GM12891 (cell line): ENCODE measurements at regions not wholly inside any gene's neighbourhood (a gene's known extent, or its start where the extent isn't known, plus 50 kb on each side); places are given as distances from the start of the nearest gene placed in this dataset.

Source experiments
- PAX5 ChIP-seq: IDR thresholded peaks from 2 replicates; pipeline ENCODE4 v1.6.1; 2011; ENCODE audit warnings: low read length, moderate library complexity, mild to moderate bottlenecking; ENCODE audit not compliant: insufficient read depth, severe bottlenecking
- POLR2A ChIP-seq: IDR thresholded peaks from 2 replicates; pipeline ENCODE4 v1.6.1; 2011; ENCODE audit warnings: low read depth, low read length, control low read depth
- POLR2AphosphoS5 ChIP-seq: IDR thresholded peaks from 2 replicates; pipeline ENCODE4 v1.6.1; 2011; ENCODE audit warnings: low read depth, low read length, control low read depth
- TAF1 ChIP-seq: IDR thresholded peaks from 2 replicates; pipeline ENCODE4 v1.6.1; 2011; ENCODE audit warnings: low read depth, low read length, control low read depth

DNA sequence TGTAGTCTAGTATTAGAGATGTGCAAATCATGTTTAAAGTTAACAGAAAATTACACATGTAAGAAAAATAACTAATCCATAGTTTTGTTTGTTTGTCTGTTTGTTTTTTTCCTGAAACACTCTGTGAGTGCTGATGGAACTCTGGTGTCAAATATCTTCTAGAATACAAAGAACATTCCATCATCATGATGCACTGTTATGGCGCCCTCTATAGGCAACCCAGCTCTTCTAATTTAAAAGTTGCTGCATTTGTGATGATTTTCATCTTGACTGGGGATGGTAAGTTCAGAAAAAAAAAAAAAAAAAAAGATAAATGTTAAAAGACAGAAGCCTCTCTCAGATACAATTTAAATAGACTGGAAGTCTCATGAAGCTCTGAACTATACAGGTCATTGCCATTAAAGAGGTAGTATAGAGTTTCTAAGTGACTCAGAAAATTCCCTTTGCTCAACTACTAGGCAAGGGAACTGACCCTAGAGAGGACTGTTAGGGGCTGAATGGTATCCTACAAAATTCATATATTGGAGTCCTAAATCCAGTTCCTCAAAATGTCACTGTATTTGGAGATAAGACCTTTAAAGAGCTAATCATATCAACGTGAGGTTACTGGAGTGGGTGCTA lies 597.2 kb upstream of the ANO3 start:
- TF ChIP-seq TAF1 (no peak), POLR2AphosphoS5 (no peak), POLR2A (no peak), PAX5 (no peak)
